ENCODE measurements at regions not wholly inside any gene's neighbourhood (a gene's known extent, or its start where the extent isn't known, plus 50 kb on each side); places are given as distances from the start of the nearest gene placed in this dataset.

- Histone ChIP-seq H2AFZ (ENCODE audit: low read depth, low read length) (no peak overlapping the region), H3K36me3 (ENCODE audit: control insufficient read depth in 2 of 2, extremely low read depth in 1 of 2, insufficient read depth in 2 of 2, low read length in 2 of 2) (no peaks in the 10 kb centered on the region), H3K79me2 (ENCODE audit: control insufficient read depth, insufficient read depth, low read length) (no peaks in the 10 kb centered on the region), H3K9me3 (replicated peaks; ENCODE audit: control insufficient read depth, insufficient read depth, low read length) (peaks cover 8% of the 10 kb centered on the region), H3K4me1 (ENCODE audit: control insufficient read depth, extremely low read depth, insufficient read depth, low read length) (no peaks in the 10 kb centered on the region), H3K9me1 (replicated peaks; ENCODE audit: control insufficient read depth, extremely low read depth, insufficient read depth, low read length) (no peaks in the 10 kb centered on the region), H3K4me2 (ENCODE audit: insufficient read depth, low read length) (no peak overlapping the region), H3K9ac (replicated peaks; ENCODE audit: extremely low read depth, insufficient read depth, low read length) (no peak overlapping the region), H4K20me1 (replicated peaks; ENCODE audit: control insufficient read depth, extremely low read depth, insufficient read depth, low read length) (no peaks in the 10 kb centered on the region), H3K4me3 (replicated peaks in 1 of 3; ENCODE audit: insufficient read depth in 1 of 3, low read depth in 1 of 3, low read length in 3 of 3) (no peak overlapping the region), H3K27me3 (ENCODE audit: control insufficient read depth in 2 of 2, insufficient read depth in 2 of 2, low read length in 2 of 2) (no peaks in the 10 kb centered on the region), H3K27ac (ENCODE audit: insufficient read depth, low read depth, low read length) (no peak overlapping the region)
- dilution Hi-C loops (cut with MboI; ENCODE audit: extremely low pct_ligation_motif_present, low sequenced_read_pairs): no loop called here
- DNase-seq (ENCODE audit: low read depth, low spot score) (no peak), FAIRE-seq (no peak)
- BruUV-seq (replicated peaks): no TSS peak
- intact Hi-C loops (cut with micrococcal nuclease): no loop called here
- ChIA-PET POLR2A (no interaction called here), CTCF (no interaction called here)
- TF ChIP-seq POLR2A (IDR thresholded peaks at IDR 0.05; ENCODE audit: low read depth, low read length) (no peak), EZH2 (IDR thresholded peaks at IDR 0.05; ENCODE audit: borderline replicate concordance, low read depth, low read length, severe bottlenecking) (no peak), JUN (IDR thresholded peaks at IDR 0.05; ENCODE audit: borderline replicate concordance, insufficient read depth, insufficient read length, low read depth) (no peak), MYC (IDR thresholded peaks at IDR 0.05; ENCODE audit: low read depth, low read length) (no peak), FOS (IDR thresholded peaks at IDR 0.05; ENCODE audit: borderline replicate concordance, insufficient read depth, low read length) (no peak), POLR2AphosphoS5 (IDR thresholded peaks at IDR 0.05; ENCODE audit: insufficient read depth, low read depth, low read length) (no peak), CTCF (IDR thresholded peaks at IDR 0.05; ENCODE audit: extremely low read depth in 1 of 2, insufficient read depth in 1 of 2, low read depth in 1 of 2, low read length in 2 of 2) (no peak), MAX (IDR thresholded peaks at IDR 0.05; ENCODE audit: insufficient read depth, insufficient read length) (no peak), GATA2 (IDR thresholded peaks at IDR 0.05; ENCODE audit: insufficient read depth, insufficient read length, low read depth, low read length) (no peak)
These were observed 1653.2 kb downstream of the DPP10 start for GRCh38 chr2:116095636-116096035.
